ENCODE measurements at regions not wholly inside any gene's neighbourhood (a gene's known extent, or its start where the extent isn't known, plus 50 kb on each side); places are given as distances from the start of the nearest gene placed in this dataset.

- Mint-ChIP-seq H3K27me3 (no peaks in the 10 kb centered on the region), H3K9me3 (no peaks in the 10 kb centered on the region), H3K4me1 (ENCODE audit: low read depth) (peaks cover 46% of the 10 kb centered on the region), H3K36me3 (ENCODE audit: low read depth) (peaks cover 22% of the 10 kb centered on the region), H3K27ac (no peak overlapping the region), H3K4me3 (no peak overlapping the region)
Measured at GRCh38 chr6:144581812-144582537, 296.8 kb downstream of the UTRN start.

- Mint-ChIP-seq H3K4me3 (peak overlapping the region; percentile 84), H3K36me3 (ENCODE audit: low read depth) (peaks cover 29% of the 10 kb centered on the region), H3K4me1 (ENCODE audit: low read depth) (peaks cover 58% of the 10 kb centered on the region), H3K27me3 (no peaks in the 10 kb centered on the region), H3K9me3 (no peaks in the 10 kb centered on the region), H3K27ac (peak overlapping the region; percentile 90)
Measured at GRCh38 chr6:144582939-144583613, 297.9 kb downstream of the UTRN start.

- Mint-ChIP-seq H3K27me3 (no peaks in the 10 kb centered on the region), H3K4me1 (ENCODE audit: low read depth) (peaks cover 63% of the 10 kb centered on the region), H3K9me3 (no peaks in the 10 kb centered on the region), H3K36me3 (ENCODE audit: low read depth) (peaks cover 26% of the 10 kb centered on the region), H3K4me3 (peak overlapping the region; percentile 84), H3K27ac (peak overlapping the region; percentile 90)
Measured at GRCh38 chr6:144583614-144583954, 298.4 kb downstream of the UTRN start.

GRCh38 chr6:144585217-144585814, 300.2 kb downstream of the UTRN start:
- Mint-ChIP-seq H3K4me3 (no peak overlapping the region), H3K9me3 (no peaks in the 10 kb centered on the region), H3K4me1 (ENCODE audit: low read depth) (peaks cover 57% of the 10 kb centered on the region)

GRCh38 chr6:144586986-144587385, 301.9 kb downstream of the UTRN start:
- no peaks in the 10 kb centered on the region for H3K9me3 Mint-ChIP-seq

More at GRCh38 chr6:144585217-144585814, 300.2 kb downstream of the UTRN start:
- no peaks in the 10 kb centered on the region for H3K27me3 Mint-ChIP-seq
- no peak overlapping the region for H3K27ac Mint-ChIP-seq
- H3K36me3 Mint-ChIP-seq (ENCODE audit: low read depth): peaks cover 13% of the 10 kb centered on the region

GRCh38 chr6:144588697-144589325, 303.7 kb downstream of the UTRN start:
- H3K4me3 Mint-ChIP-seq: no peak overlapping the region
- peaks cover 4% of the 10 kb centered on the region for H3K9me3 Mint-ChIP-seq
- H3K4me1 Mint-ChIP-seq (ENCODE audit: low read depth): peaks cover 39% of the 10 kb centered on the region
- peaks cover 13% of the 10 kb centered on the region for H3K36me3 Mint-ChIP-seq (ENCODE audit: low read depth)
- no peaks in the 10 kb centered on the region for H3K27me3 Mint-ChIP-seq
- no peak overlapping the region for H3K27ac Mint-ChIP-seq

More at GRCh38 chr6:144586986-144587385, 301.9 kb downstream of the UTRN start:
- no peak overlapping the region for H3K27ac Mint-ChIP-seq
- H3K27me3 Mint-ChIP-seq: no peaks in the 10 kb centered on the region
- H3K4me3 Mint-ChIP-seq: no peak overlapping the region
- H3K4me1 Mint-ChIP-seq (ENCODE audit: low read depth): peaks cover 54% of the 10 kb centered on the region
- H3K36me3 Mint-ChIP-seq (ENCODE audit: low read depth): peaks cover 7% of the 10 kb centered on the region

- Mint-ChIP-seq H3K27me3 (no peaks in the 10 kb centered on the region), H3K4me1 (ENCODE audit: low read depth) (peaks cover 29% of the 10 kb centered on the region), H3K27ac (no peak overlapping the region), H3K36me3 (ENCODE audit: low read depth) (peaks cover 13% of the 10 kb centered on the region), H3K4me3 (no peak overlapping the region), H3K9me3 (peaks cover 4% of the 10 kb centered on the region)
Measured at GRCh38 chr6:144590532-144590931, 305.4 kb downstream of the UTRN start.

GRCh38 chr6:144593392-144593791, 308.3 kb downstream of the UTRN start:
- peaks cover 10% of the 10 kb centered on the region for H3K36me3 Mint-ChIP-seq (ENCODE audit: low read depth)
- H3K27me3 Mint-ChIP-seq: no peaks in the 10 kb centered on the region
- peaks cover 36% of the 10 kb centered on the region for H3K4me1 Mint-ChIP-seq (ENCODE audit: low read depth)
- no peak overlapping the region for H3K4me3 Mint-ChIP-seq
- peaks cover 4% of the 10 kb centered on the region for H3K9me3 Mint-ChIP-seq
- no peak overlapping the region for H3K27ac Mint-ChIP-seq

- Mint-ChIP-seq H3K4me3 (no peak overlapping the region), H3K27ac (no peak overlapping the region), H3K36me3 (ENCODE audit: low read depth) (peaks cover 10% of the 10 kb centered on the region), H3K9me3 (peaks cover 4% of the 10 kb centered on the region), H3K4me1 (ENCODE audit: low read depth) (peaks cover 39% of the 10 kb centered on the region), H3K27me3 (no peaks in the 10 kb centered on the region)
Measured at GRCh38 chr6:144594585-144594984, 309.4 kb downstream of the UTRN start.

GRCh38 chr6:144595266-144595665, 310.1 kb downstream of the UTRN start:
- H3K4me1 Mint-ChIP-seq (ENCODE audit: low read depth): peaks cover 45% of the 10 kb centered on the region
- H3K36me3 Mint-ChIP-seq (ENCODE audit: low read depth): peaks cover 10% of the 10 kb centered on the region
- H3K9me3 Mint-ChIP-seq: peaks cover 4% of the 10 kb centered on the region
- H3K27ac Mint-ChIP-seq: no peak overlapping the region
- no peak overlapping the region for H3K4me3 Mint-ChIP-seq
- H3K27me3 Mint-ChIP-seq: no peaks in the 10 kb centered on the region

- Mint-ChIP-seq H3K36me3 (ENCODE audit: low read depth) (peaks cover 25% of the 10 kb centered on the region), H3K27ac (no peak overlapping the region), H3K4me1 (ENCODE audit: low read depth) (peaks cover 60% of the 10 kb centered on the region)
Measured at GRCh38 chr6:144597511-144597910, 312.4 kb downstream of the UTRN start.

GRCh38 chr6:144599615-144600014, 314.5 kb downstream of the UTRN start:
- Mint-ChIP-seq H3K4me1 (ENCODE audit: low read depth) (peaks cover 72% of the 10 kb centered on the region), H3K4me3 (no peak overlapping the region), H3K27ac (no peak overlapping the region), H3K36me3 (ENCODE audit: low read depth) (peaks cover 19% of the 10 kb centered on the region), H3K9me3 (peaks cover 13% of the 10 kb centered on the region), H3K27me3 (no peaks in the 10 kb centered on the region)

More at GRCh38 chr6:144597511-144597910, 312.4 kb downstream of the UTRN start:
- no peak overlapping the region for H3K4me3 Mint-ChIP-seq
- no peaks in the 10 kb centered on the region for H3K27me3 Mint-ChIP-seq
- peaks cover 18% of the 10 kb centered on the region for H3K9me3 Mint-ChIP-seq

GRCh38 chr6:144601221-144601620, 316.1 kb downstream of the UTRN start:
- Mint-ChIP-seq H3K36me3 (ENCODE audit: low read depth) (peaks cover 15% of the 10 kb centered on the region), H3K9me3 (peaks cover 13% of the 10 kb centered on the region), H3K4me1 (ENCODE audit: low read depth) (peaks cover 68% of the 10 kb centered on the region), H3K4me3 (no peak overlapping the region), H3K27me3 (no peaks in the 10 kb centered on the region), H3K27ac (no peak overlapping the region)

- Mint-ChIP-seq H3K4me3 (no peak overlapping the region), H3K36me3 (ENCODE audit: low read depth) (peaks cover 22% of the 10 kb centered on the region), H3K27me3 (no peaks in the 10 kb centered on the region), H3K9me3 (peaks cover 13% of the 10 kb centered on the region), H3K4me1 (ENCODE audit: low read depth) (peaks cover 70% of the 10 kb centered on the region), H3K27ac (peak overlapping the region; percentile 56)
Measured at GRCh38 chr6:144602523-144603180, 317.5 kb downstream of the UTRN start.
